Right lobe of liver (tissue), 6 donors: ENCODE measurements at regions not wholly inside any gene's neighbourhood (a gene's known extent, or its start where the extent isn't known, plus 50 kb on each side); places are given as distances from the start of the nearest gene placed in this dataset.

Source experiments
- ATAC-seq, 4 donors: fragments of 200-7000 bp; cut with Tn5 transposase; one replicate each; pipeline ENCODE4 v1.9.1; 2020; ENCODE audit warnings: mild to moderate bottlenecking in 4 of 4, moderate library complexity in 4 of 4
- DNase-seq, 3 donors: peaks; one replicate each; pipeline ENCODE4 v3.0.0-alpha.2; 2020
- H3K27ac ChIP-seq, 3 donors: fragments of 200-600 bp; one replicate each; pipeline ENCODE4 v1.8.0; 2022
- H3K27me3 ChIP-seq, 2 donors: fragments of 200-600 bp; one replicate each; pipeline ENCODE4 v1.8.0; 2022
- H3K36me3 ChIP-seq, 4 donors: fragments of 200-600 bp; sonication (generic) in 1 of 4; one replicate each; pipeline versions ENCODE4 v1.5.1 to v1.8.0; 2017 to 2022; ENCODE audit warnings: control low read depth in 1 of 4
- H3K4me1 ChIP-seq, 4 donors: fragments of 200-600 bp; sonication (generic) in 1 of 4; one replicate each; pipeline versions ENCODE4 v1.5.1 to v1.8.0; 2017 to 2022; ENCODE audit warnings: control low read depth in 1 of 4
- H3K4me3 ChIP-seq, 3 donors: fragments of 200-600 bp; one replicate each; pipeline ENCODE4 v1.8.0; 2022
- H3K9me3 ChIP-seq, 4 donors: fragments of 200-600 bp; sonication (generic) in 1 of 4; one replicate each; pipeline versions ENCODE4 v1.5.1 to v1.8.0; 2017 to 2022; ENCODE audit warnings: control low read depth in 1 of 4
- CTCF ChIP-seq, 4 donors: fragments of 200-600 bp in 3 of 4; fragments of 450-650 bp in 1 of 4; IDR thresholded peaks; one replicate each; pipeline versions ENCODE4 v1.5.1 to v1.8.0; 2016 to 2022; ENCODE audit warnings: antibody characterized with exemption in 4 of 4, mild to moderate bottlenecking in 2 of 4
- POLR2A ChIP-seq: fragments of 450-650 bp; IDR thresholded peaks from one replicate; pipeline ENCODE4 v1.6.1; 2017; ENCODE audit warnings: antibody characterized with exemption, mild to moderate bottlenecking
- WGBS: methylation state at CpG from one replicate; pipeline ENCODE4 v1.1.6; 2018; ENCODE audit warnings: low coverage, low lambda C conversion rate; ENCODE audit not compliant: insufficient coverage; ENCODE audit errors: missing lambda C conversion rate; 5-methylcytosine and 5-hydroxymethylcytosine counted together
- intact Hi-C, 2 donors: fragments of 100-400 bp; cut with DNase I; formaldehyde crosslinking; loops; one replicate each; pipeline versions ENCODE4 v1.11.2 to v1.14.1; 2022
- donor health status: DM: no; HTN: yes; CAD: no.
- donor health status: DM: no; HTN: no; CAD: no.
- donor health status: DM: no; HTN: no; CAD: no.
- donor health status: DM: no; HTN: yes; CAD: no.
- donor health status: DM: no; HTN: yes; CAD: no.

DNA sequence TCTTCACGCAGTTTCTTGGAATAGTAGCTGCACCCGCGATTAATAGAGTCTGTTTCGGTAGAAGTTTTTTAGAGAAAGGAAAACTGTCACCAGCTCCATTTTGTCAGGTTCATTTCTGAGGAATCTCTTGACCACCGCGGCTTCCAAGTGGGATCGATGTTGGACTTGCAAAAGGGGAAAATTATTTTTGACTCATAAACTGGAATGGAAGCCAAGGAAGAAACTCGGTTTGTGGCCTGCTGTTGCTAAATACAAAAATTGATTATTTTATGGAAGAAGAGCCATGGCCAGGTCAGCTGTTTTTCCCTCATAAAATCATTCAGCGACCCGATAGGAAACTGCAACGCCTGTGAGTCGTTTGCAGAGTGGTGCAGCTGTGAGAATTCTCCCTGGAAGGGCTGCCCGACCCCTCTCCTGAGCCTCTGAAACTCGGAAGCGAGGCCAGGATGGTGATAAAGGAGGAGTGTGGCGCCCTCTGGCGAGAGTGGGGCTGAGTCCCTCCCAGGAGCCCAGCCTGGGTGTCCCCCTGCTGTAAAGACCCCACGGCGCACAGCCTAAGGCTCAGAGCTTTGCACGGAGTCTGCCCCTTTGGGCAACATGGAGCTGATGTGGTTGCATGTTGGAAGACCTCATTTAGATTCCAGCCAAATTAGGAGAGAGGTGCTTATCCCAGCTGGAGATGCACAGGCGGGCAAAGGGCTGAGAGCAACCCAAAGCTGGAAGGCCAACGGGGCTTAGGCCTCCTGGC, 83.6 kb upstream of the SLC25A33 start:
- Histone ChIP-seq H3K9me3 (no peaks in the 10 kb centered on the region), H3K4me1 (peaks cover 0 to 51% (median 22%) of the 10 kb centered on the region in 4 donors), H3K4me3 (no peak overlapping the region), H3K27me3 (no peaks in the 10 kb centered on the region), H3K27ac (peak overlapping the region; percentile 82 to 95 (median 86)), H3K36me3 (no peaks in the 10 kb centered on the region)
- peak; percentile 10 to 43 (median 20) for ATAC-seq
- DNase-seq: peak; percentile 68 to 76 (median 73)
- TF ChIP-seq POLR2A (no peak), CTCF (IDR thresholded peaks at IDR 0.05) (peak; percentile 61 to 75 (median 66))
- 38% methylated on average over 14 of the region's 22 CpGs for WGBS
- intact Hi-C loops: no loop called here

GRCh38 chr1:9456833-9457232, 82.4 kb upstream of the SLC25A33 start:
- Histone ChIP-seq H3K27ac (no peak overlapping the region), H3K36me3 (no peaks in the 10 kb centered on the region), H3K4me3 (no peak overlapping the region), H3K27me3 (no peaks in the 10 kb centered on the region), H3K4me1 (peaks cover 0 to 45% (median 19%) of the 10 kb centered on the region in 4 donors), H3K9me3 (no peaks in the 10 kb centered on the region)
- 100% methylated on average over 2 of the region's 4 CpGs for WGBS
- DNase-seq (no peak), ATAC-seq (no peak)
- intact Hi-C loops: no loop called here
- no peak for TF ChIP-seq POLR2A
- TF ChIP-seq CTCF (IDR thresholded peaks at IDR 0.05): no peak

DNA sequence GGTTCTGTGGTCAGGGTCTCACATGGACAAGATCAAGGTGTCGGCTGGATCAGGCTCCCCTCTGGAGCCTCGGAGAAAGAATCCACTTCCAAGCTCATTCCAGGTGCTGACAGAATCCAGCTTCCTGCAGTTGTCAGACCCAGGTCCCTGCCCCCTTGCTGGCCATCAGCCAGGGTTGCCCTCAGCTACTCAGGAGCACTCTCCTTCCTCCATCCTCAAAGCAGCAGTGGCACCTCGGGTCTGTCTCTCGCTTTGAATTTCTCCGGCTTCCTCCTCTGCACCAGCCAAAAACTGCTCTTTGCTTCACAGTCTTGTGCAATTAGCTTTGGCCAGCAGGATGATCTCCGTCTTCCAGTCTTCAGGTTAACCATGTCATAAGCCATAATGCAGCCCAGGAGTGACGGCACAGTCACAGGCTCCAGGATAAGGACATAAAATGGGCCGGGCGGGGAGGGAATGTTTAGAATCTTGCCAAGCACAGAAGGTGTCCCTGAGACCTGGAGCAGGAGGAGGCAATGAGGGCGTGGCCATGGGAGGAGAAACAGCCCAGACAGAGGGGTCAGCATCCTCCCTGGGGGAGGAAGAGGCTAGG, 79.4 kb upstream of the SLC25A33 start:
- ATAC-seq (peak; percentile 70 to 83 (median 74)), DNase-seq (peak in 1 of 3 donors; percentile 55)
- peaks cover 0 to 18% (median 9%) of the 10 kb centered on the region in 4 donors for H3K4me1 ChIP-seq
- H3K36me3 ChIP-seq: no peaks in the 10 kb centered on the region
- no peak for TF ChIP-seq CTCF (IDR thresholded peaks at IDR 0.05)
- TF ChIP-seq POLR2A: peak; percentile 18
- whole genome bisulfite sequencing: 24% methylated on average over 8 of the region's 10 CpGs
- no peaks in the 10 kb centered on the region for H3K9me3 ChIP-seq
- intact Hi-C loops: no loop called here
- H3K27ac ChIP-seq: peak overlapping the region in 2 of 3 donors; percentile 16 to 45
- H3K4me3 ChIP-seq: no peak overlapping the region
- H3K27me3 ChIP-seq: no peaks in the 10 kb centered on the region

GRCh38 chr1:9465640-9466039, 73.6 kb upstream of the SLC25A33 start:
- Histone ChIP-seq H3K4me3 (no peak overlapping the region), H3K27ac (peak overlapping the region; percentile 70 to 93 (median 83)), H3K36me3 (no peaks in the 10 kb centered on the region), H3K27me3 (no peaks in the 10 kb centered on the region), H3K4me1 (peaks cover 0 to 16% (median 8%) of the 10 kb centered on the region in 4 donors), H3K9me3 (no peaks in the 10 kb centered on the region)
- peak; percentile 33 for TF ChIP-seq POLR2A
- TF ChIP-seq CTCF (IDR thresholded peaks at IDR 0.05): peak in 2 of 4 donors; percentile 34 to 62
- intact Hi-C loops: no loop called here
- DNase-seq (peak; percentile 66 to 89 (median 80)), ATAC-seq (peak; percentile 89 to 95 (median 94))
- WGBS: 16% methylated on average over 5 of the region's 9 CpGs
